Uterus (tissue), 3 donors: ENCODE measurements at regions not wholly inside any gene's neighbourhood (a gene's known extent, or its start where the extent isn't known, plus 50 kb on each side); places are given as distances from the start of the nearest gene placed in this dataset.
"Not testable (repeated sequence)": the region's sequence is repeated elsewhere in the genome, so short reads cannot be mapped to it uniquely, and the experiment has no call there.

Experiments
- DNase-seq, 2 donors: peaks; one replicate each; pipeline ENCODE4 v3.0.0-alpha.2; 2019 to 2020
- H3K27ac ChIP-seq, 2 donors: fragments of 200-600 bp; sonication (generic); 1 replicate in 1 of 2; 2 replicates in 1 of 2; pipeline ENCODE4 v1.5.1; 2016 to 2018
- H3K27me3 ChIP-seq, 2 donors: fragments of 200-600 bp; sonication (generic); one replicate each; pipeline ENCODE4 v1.5.1; 2018 to 2019; ENCODE audit warnings: control low read depth in 1 of 2
- H3K36me3 ChIP-seq, 2 donors: fragments of 200-600 bp; sonication (generic); one replicate each; pipeline ENCODE4 v1.5.1; 2019; ENCODE audit warnings: control low read depth in 1 of 2
- H3K4me1 ChIP-seq, 2 donors: fragments of 200-600 bp; sonication (generic); one replicate each; pipeline ENCODE4 v1.5.1; 2018 to 2019; ENCODE audit warnings: control low read depth in 1 of 2
- H3K4me3 ChIP-seq, 2 donors: fragments of 200-600 bp; sonication (generic); 1 replicate in 1 of 2; 2 replicates in 1 of 2; pipeline ENCODE4 v1.5.1; 2018 to 2019; ENCODE audit warnings: mild to moderate bottlenecking in 1 of 2
- H3K9me3 ChIP-seq, 2 donors: fragments of 200-600 bp; sonication (generic); one replicate each; pipeline ENCODE4 v1.5.1; 2019; ENCODE audit warnings: control low read depth in 1 of 2
- CTCF ChIP-seq, 4 experiments: fragments of 200-600 bp in 2 of 4; fragments of 450-650 bp in 2 of 4; sonication (generic) in 2 of 4; IDR thresholded peaks; one replicate each; pipeline ENCODE4 v1.5.1; 2016 to 2019; ENCODE audit warnings: antibody characterized with exemption in 4 of 4, mild to moderate bottlenecking in 2 of 4, moderate library complexity in 1 of 4
- POLR2A ChIP-seq, 2 donors: fragments of 450-650 bp; IDR thresholded peaks; one replicate each; pipeline ENCODE4 v1.6.1; 2016; ENCODE audit warnings: antibody characterized with exemption in 2 of 2, mild to moderate bottlenecking in 1 of 2, moderate library complexity in 1 of 2
- intact Hi-C: fragments of 100-400 bp; cut with DNase I; formaldehyde crosslinking; loops from one replicate; pipeline ENCODE4 v1.15.1; 2023; ENCODE audit warnings: low total_unique reads
- donor health status: DM: yes; HTN: yes; CAD: no.

GRCh38 chr6:167405778-167406532 is 81.1 kb downstream of the TTLL2 start:
- H3K4me1 ChIP-seq, result no peaks in the 10 kb centered on the region
- no peak for DNase-seq
- no peak overlapping the region for H3K4me3 ChIP-seq
- no peaks in the 10 kb centered on the region for H3K9me3 ChIP-seq
- H3K27ac ChIP-seq, result no peak overlapping the region
- intact Hi-C loops, result loop anchor here (5.0 kb wide), 1 partner anchor 214 kb away; no protein-coding TSS in a partner anchor
- no peaks in the 10 kb centered on the region for H3K27me3 ChIP-seq
- TF ChIP-seq POLR2A (IDR thresholded peaks at IDR 0.05) (no peak), CTCF (IDR thresholded peaks at IDR 0.05) (no peak)
- H3K36me3 ChIP-seq, result no peaks in the 10 kb centered on the region

- H3K36me3 ChIP-seq, result not testable (repeated sequence)
- intact Hi-C loops, result loop anchor here (5.0 kb wide), 1 partner anchor 214 kb away; no protein-coding TSS in a partner anchor
Observed at GRCh38 chr6:167406533-167407238, 81.8 kb downstream of the TTLL2 start.

GRCh38 chr6:167407239-167408064 is 82.6 kb downstream of the TTLL2 start:
- intact Hi-C loops, result loop anchor here (5.0 kb wide), 1 partner anchor 215 kb away; no protein-coding TSS in a partner anchor
- H3K9me3 ChIP-seq, result no peaks in the 10 kb centered on the region
- no peaks in the 10 kb centered on the region for H3K36me3 ChIP-seq
- DNase-seq, result no peak
- no peak overlapping the region for H3K4me3 ChIP-seq
- H3K27ac ChIP-seq, result no peak overlapping the region
- H3K4me1 ChIP-seq, result no peaks in the 10 kb centered on the region
- TF ChIP-seq POLR2A (IDR thresholded peaks at IDR 0.05) (no peak), CTCF (IDR thresholded peaks at IDR 0.05) (no peak)
- H3K27me3 ChIP-seq, result no peaks in the 10 kb centered on the region

More at GRCh38 chr6:167406533-167407238, 81.8 kb downstream of the TTLL2 start:
- H3K4me1 ChIP-seq, H3K9me3 ChIP-seq, H3K4me3 ChIP-seq, DNase-seq, H3K27me3 ChIP-seq, H3K27ac ChIP-seq: not testable (repeated sequence)

GRCh38 chr6:167408235-167408869 is 83.5 kb downstream of the TTLL2 start:
- no peaks in the 10 kb centered on the region for H3K36me3 ChIP-seq
- no peaks in the 10 kb centered on the region for H3K4me1 ChIP-seq
- intact Hi-C loops, result loop anchor here (5.0 kb wide), 1 partner anchor 216 kb away; no protein-coding TSS in a partner anchor
- no peak for TF ChIP-seq POLR2A (IDR thresholded peaks at IDR 0.05)
- TF ChIP-seq CTCF (IDR thresholded peaks at IDR 0.05), result no peak
- no peaks in the 10 kb centered on the region for H3K9me3 ChIP-seq
- H3K4me3 ChIP-seq, result no peak overlapping the region
- H3K27ac ChIP-seq, result no peak overlapping the region
- no peaks in the 10 kb centered on the region for H3K27me3 ChIP-seq
- DNase-seq, result no peak

GRCh38 chr6:167409079-167409478 is 84.2 kb downstream of the TTLL2 start:
- TF ChIP-seq POLR2A (IDR thresholded peaks at IDR 0.05) (no peak), CTCF (IDR thresholded peaks at IDR 0.05) (no peak)
- Histone ChIP-seq H3K36me3 (no peaks in the 10 kb centered on the region), H3K4me1 (no peaks in the 10 kb centered on the region), H3K9me3 (no peaks in the 10 kb centered on the region), H3K4me3 (no peak overlapping the region), H3K27ac (no peak overlapping the region), H3K27me3 (no peaks in the 10 kb centered on the region)
- no peak for DNase-seq
- intact Hi-C loops, result loop anchor here (5.0 kb wide), 1 partner anchor 217 kb away; no protein-coding TSS in a partner anchor
